GM12875 (cell line): ENCODE measurements at regions not wholly inside any gene's neighbourhood (a gene's known extent, or its start where the extent isn't known, plus 50 kb on each side); places are given as distances from the start of the nearest gene placed in this dataset.

Experiments used
- H3K4me3 ChIP-seq: one replicate; pipeline ENCODE4 v1.5.1; 2011; ENCODE audit warnings: low read depth, low read length, control low read depth
- TF ChIP-seq, protein P1 (sequence below): IDR thresholded peaks from 2 replicates; pipeline ENCODE4 v1.5.1; 2011; ENCODE audit warnings: low read depth, mild to moderate bottlenecking, control low read depth, inconsistent platforms, low read length, moderate library complexity, borderline replicate concordance; ENCODE audit not compliant: insufficient read depth

DNA sequence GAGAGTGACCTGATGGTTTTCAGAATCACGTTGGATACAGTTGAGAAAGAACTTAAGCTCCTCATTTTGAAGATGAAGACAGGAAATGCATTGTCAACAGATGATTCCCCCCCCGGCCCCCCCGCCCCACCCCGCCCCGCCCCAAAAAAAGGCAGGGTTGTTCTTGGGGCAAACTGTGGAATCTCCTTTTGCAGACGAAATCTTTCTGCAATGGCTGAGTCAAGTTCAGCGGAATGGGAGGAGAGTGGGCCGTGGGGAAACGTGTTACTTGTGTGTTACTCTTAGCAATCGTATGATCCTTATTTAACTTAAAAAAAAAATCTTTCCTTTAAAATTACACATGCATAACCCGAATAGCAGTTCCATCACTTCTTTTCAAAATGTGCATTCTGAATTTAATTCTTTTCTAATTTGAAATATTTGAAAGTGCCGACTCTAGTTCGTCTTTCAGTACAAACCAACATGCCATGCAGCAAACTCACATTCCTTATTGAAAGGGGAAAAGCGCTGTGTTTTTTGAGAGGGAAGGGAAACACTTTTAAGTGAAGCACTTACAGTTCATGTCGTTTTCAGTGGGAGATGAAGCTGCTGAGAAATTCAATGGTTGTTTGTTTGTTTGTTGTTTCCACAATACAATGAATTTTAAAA lies 348.5 kb upstream of the ARGLU1 start:
- no peak overlapping the region for H3K4me3 ChIP-seq

DNA sequence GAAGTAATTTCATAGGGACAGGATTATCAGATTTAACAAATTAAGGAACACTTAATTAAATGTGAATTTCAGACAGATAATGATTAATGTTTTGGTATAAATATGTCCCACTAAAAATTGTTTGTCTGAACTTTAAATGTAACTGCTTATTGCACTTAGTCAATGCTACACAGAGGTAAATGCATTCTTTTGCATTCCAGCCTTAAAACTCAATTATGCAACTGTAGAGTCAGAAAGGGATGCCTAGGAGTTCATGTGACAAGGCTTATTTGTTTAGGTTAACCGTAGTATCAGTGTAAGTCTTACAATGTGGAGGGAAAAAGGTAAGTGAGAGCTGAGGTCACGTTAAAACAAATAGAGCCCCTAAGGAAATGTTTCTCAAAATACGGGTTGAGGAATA lies 347.2 kb upstream of the ARGLU1 start:
- TF ChIP-seq, protein P1, sequence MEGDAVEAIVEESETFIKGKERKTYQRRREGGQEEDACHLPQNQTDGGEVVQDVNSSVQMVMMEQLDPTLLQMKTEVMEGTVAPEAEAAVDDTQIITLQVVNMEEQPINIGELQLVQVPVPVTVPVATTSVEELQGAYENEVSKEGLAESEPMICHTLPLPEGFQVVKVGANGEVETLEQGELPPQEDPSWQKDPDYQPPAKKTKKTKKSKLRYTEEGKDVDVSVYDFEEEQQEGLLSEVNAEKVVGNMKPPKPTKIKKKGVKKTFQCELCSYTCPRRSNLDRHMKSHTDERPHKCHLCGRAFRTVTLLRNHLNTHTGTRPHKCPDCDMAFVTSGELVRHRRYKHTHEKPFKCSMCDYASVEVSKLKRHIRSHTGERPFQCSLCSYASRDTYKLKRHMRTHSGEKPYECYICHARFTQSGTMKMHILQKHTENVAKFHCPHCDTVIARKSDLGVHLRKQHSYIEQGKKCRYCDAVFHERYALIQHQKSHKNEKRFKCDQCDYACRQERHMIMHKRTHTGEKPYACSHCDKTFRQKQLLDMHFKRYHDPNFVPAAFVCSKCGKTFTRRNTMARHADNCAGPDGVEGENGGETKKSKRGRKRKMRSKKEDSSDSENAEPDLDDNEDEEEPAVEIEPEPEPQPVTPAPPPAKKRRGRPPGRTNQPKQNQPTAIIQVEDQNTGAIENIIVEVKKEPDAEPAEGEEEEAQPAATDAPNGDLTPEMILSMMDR = no peak
- no peak overlapping the region for H3K4me3 ChIP-seq

More for the DNA sequence above, 348.5 kb upstream of the ARGLU1 start:
- TF ChIP-seq, protein P1 = no peak

DNA sequence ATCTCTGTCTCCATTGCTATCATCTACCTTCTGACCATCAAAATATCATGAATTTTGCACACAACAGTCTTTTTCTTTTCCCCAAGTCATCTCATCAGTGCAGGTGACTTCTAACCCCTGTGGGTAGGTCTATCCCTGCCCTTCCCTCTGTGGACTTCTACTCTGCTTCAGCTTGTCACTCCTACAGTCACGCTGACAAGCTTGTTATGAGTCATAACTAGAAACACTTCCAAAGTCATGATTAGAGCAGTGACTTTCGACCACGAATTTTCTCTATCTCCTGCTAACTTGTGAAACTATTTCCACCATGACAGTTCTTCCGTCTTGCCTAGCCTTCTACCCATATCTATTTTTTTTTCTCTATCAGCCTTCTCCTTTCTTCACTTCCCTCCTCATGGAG lies 343.7 kb upstream of the ARGLU1 start:
- TF ChIP-seq, protein P1 = no peak
- H3K4me3 ChIP-seq = no peak overlapping the region

DNA sequence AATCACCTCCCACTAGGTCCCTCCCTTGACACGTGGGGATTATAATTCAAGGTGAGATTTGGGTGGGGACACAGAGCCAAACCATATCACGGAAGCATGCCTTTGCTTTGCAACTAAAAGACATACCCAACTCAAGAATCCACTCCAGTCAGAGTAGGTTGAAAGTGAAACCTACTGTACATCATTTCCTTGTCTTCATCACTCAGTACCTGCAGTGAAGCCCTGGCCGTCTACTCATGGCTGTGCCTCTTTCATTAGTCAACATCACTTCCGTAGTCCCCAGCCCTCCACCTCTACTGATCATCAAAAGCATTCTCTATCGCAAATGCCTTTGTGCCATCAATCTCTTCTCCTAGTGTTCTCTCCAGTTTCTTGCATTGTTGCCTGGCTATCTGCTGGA lies 343.1 kb upstream of the ARGLU1 start:
- H3K4me3 ChIP-seq = no peak overlapping the region
- TF ChIP-seq, protein P1 = no peak

DNA sequence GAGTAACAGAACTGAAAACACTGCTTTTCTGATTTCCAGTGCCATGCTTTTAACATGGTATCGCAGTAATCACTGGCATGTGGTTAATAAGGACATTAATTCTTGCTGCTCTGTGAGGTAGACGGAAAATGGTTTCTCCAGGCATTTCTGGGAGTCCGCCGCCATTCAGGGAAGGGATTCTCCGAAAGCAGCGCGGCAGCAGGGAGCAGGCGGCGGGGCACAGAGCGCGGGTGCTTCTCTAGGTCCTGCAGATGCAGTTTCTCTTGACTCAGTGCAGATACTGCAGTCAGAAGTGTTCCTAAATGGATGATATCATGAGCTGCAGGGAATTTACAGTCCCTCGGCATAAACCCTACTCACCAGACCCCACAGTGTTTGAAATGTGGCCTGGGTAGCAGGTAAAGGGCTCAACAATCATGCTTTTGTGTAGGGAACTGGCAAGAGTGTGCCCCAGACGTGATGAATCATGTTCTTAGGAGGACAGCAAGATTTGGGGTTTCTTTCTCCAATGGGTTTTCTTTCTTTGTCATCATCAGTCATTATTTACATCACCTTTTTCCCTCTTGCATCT lies 338.6 kb upstream of the ARGLU1 start:
- H3K4me3 ChIP-seq = no peak overlapping the region
- TF ChIP-seq, protein P1 = no peak

DNA sequence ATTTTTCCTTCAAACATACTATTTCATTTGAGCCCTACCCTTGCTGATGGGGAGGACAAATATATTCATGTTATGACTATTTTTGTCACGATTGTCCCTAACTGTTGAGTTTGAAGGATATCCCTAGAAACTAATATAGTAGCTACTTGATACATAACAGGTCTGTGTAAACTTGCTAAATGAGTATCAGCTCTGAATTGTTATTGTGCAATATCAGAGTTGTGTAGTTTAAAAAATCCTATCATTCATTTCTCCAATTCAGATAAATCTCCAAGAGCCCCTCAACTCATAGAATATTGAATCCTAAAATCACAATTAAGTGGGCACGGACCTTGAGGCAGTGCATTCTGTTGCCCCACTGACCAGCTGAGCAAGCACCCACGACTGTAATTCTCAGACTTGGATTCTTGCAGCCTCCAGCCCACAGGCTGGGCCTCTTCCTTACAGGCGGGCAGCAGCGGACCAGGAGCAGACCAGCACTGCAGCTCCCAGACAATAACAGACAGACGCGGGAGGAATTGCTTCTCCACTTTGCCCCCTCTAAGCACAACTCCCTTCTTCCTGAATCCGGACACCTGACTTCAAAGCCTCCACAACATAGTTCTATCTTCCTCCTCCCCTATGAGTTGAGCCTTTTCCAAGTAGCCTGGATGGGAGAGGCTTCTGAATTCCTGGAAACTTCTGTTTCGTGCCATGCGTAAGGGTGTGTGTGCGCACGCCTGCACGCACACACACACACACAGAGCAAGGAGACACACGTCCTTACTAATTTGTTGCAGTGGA lies 337.6 kb upstream of the ARGLU1 start:
- TF ChIP-seq, protein P1 = no peak
- no peak overlapping the region for H3K4me3 ChIP-seq

DNA sequence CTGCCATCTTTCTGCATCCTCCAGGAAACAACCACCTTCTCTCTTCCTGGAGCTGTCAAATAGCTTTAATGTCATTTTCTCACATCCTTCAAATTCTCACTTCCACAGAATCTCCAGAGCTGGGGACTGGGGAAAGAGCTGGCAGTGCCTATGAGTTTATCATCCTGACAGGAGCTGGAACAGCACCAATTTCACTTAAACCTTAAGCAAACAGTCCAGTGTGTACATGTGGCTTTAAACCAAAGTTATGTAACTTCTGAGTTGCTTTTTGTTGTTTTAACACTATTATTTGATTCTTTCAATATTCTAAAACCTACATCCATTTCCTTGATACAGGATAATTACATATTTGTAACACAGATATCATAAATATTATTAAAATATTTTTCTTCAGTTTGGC lies 331.5 kb upstream of the ARGLU1 start:
- H3K4me3 ChIP-seq = no peak overlapping the region
- TF ChIP-seq, protein P1 = no peak
